ENCODE measurements at regions not wholly inside any gene's neighbourhood (a gene's known extent, or its start where the extent isn't known, plus 50 kb on each side); places are given as distances from the start of the nearest gene placed in this dataset.

GRCh38 chr4:84403656-84404055 is 95.4 kb downstream of the NKX6-1 start:
- TF ChIP-seq, protein P1, sequence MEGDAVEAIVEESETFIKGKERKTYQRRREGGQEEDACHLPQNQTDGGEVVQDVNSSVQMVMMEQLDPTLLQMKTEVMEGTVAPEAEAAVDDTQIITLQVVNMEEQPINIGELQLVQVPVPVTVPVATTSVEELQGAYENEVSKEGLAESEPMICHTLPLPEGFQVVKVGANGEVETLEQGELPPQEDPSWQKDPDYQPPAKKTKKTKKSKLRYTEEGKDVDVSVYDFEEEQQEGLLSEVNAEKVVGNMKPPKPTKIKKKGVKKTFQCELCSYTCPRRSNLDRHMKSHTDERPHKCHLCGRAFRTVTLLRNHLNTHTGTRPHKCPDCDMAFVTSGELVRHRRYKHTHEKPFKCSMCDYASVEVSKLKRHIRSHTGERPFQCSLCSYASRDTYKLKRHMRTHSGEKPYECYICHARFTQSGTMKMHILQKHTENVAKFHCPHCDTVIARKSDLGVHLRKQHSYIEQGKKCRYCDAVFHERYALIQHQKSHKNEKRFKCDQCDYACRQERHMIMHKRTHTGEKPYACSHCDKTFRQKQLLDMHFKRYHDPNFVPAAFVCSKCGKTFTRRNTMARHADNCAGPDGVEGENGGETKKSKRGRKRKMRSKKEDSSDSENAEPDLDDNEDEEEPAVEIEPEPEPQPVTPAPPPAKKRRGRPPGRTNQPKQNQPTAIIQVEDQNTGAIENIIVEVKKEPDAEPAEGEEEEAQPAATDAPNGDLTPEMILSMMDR (conservative IDR thresholded peaks at IDR 0.05), result no peak
- TF ChIP-seq EZH2 (IDR thresholded peaks at IDR 0.05; ENCODE audit: low read depth), result no peak
